ENCODE measurements at regions not wholly inside any gene's neighbourhood (a gene's known extent, or its start where the extent isn't known, plus 50 kb on each side); places are given as distances from the start of the nearest gene placed in this dataset.

DNA sequence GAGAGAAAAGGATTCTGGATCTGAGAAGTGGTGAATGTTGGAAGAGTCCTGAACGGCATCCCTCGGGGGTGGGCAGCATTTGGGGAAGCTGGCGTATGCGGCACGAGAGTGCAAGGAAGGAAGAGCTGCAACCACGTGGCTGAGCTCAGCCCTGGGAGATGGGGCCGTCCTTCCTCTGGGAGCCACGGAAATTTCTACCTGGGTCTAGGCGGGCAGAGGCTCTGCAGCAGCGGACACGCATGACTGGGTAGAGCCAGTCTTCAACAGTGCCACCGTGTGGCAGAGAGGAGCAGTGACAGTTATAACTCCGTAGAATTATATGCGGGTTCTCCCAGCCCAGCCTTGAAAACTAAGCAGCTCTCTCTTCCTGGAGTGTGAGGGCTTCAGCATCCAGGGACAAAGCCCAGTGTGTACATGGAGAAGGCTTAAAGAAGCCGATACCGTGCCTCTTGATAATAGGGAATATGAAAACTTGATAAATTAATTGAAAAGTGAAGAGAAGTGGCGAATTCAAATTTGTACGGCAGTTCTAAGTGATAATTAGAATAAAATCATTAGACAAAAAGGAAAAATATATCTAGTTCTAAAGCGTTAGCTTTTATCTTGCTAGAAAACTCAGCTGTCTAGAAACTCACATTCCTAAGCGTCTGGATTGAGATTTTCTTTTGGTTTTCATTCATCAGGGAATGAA, 82.9 kb upstream of the STXBP6 start:
- no peaks in the 10 kb centered on the region for H3K36me3 Mint-ChIP-seq (ENCODE audit: low read depth)
- peaks cover 3% of the 10 kb centered on the region for H3K4me1 Mint-ChIP-seq
- H3K4me3 Mint-ChIP-seq: no peak overlapping the region
- peak; percentile 67 for DNase-seq
- peak; percentile 91 for ATAC-seq
- H3K27ac Mint-ChIP-seq: no peak overlapping the region
- peaks cover 33% of the 10 kb centered on the region for H3K27me3 Mint-ChIP-seq
- intact Hi-C loops (cut with DNase I, micrococcal nuclease): loop anchor here (1.0 to 5.0 kb wide), 5 partner anchors 326 to 423 kb away; no protein-coding TSS in a partner anchor
- H3K9me3 Mint-ChIP-seq (ENCODE audit: low read depth): no peaks in the 10 kb centered on the region
- POLR2A ChIA-PET: no interaction called here
- CTCF ChIA-PET: interaction anchor here (0.6 to 4.5 kb wide), 10 partner anchors 9 to 1464 kb away, joined by 3 to 23 read pairs (median 4); no protein-coding TSS in a partner anchor

DNA sequence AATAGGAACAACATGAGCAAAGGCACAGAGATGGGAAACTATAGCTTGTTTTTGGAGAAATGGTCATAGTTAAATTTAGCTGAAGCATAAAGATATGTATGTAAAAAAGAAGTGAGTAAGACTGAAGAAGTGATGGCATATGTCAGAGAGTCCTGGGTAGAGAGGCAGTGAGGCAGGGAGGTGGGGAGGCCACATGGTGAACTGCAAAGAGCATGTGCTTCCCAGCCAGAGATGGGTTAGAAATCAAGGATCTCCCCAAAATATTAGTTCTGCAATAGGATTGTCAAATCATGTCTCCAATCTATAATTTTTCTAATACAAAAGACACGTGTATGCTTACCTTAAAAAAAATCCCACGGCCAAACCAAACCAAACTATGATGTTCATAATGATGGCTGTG, 82.1 kb upstream of the STXBP6 start:
- Mint-ChIP-seq H3K4me3 (no peak overlapping the region), H3K4me1 (peaks cover 3% of the 10 kb centered on the region), H3K36me3 (ENCODE audit: low read depth) (no peaks in the 10 kb centered on the region), H3K27ac (no peak overlapping the region), H3K27me3 (peaks cover 33% of the 10 kb centered on the region), H3K9me3 (ENCODE audit: low read depth) (no peaks in the 10 kb centered on the region)
- ChIA-PET CTCF (interaction anchor here (0.6 to 4.5 kb wide), 9 partner anchors 12 to 1463 kb away, joined by 3 to 23 read pairs (median 3); no protein-coding TSS in a partner anchor), POLR2A (no interaction called here)
- DNase-seq: no peak
- ATAC-seq: no peak
- intact Hi-C loops (cut with DNase I, micrococcal nuclease): loop anchor here (1.0 to 5.0 kb wide), 4 partner anchors 325 to 422 kb away; no protein-coding TSS in a partner anchor

DNA sequence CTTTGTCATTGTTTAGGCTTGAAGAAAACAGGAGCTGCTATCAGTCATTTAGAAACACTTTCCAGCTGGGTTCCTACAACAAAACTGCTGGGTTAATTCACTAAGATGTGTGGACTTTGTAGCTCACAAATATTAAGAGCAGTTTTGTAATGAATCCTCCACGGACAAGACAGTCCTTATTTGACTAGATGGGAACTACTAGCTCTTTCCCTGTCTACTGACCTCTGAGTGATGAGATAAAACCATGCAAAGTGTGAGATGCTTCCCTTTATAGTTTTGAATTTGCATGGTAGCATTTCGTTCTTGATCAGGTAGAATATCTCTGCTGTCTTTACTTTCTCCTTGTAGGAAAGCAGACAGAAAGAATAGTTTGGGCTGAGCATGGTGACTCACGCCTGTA, 72.9 kb upstream of the STXBP6 start:
- intact Hi-C loops (cut with DNase I, micrococcal nuclease): no loop called here
- Mint-ChIP-seq H3K36me3 (ENCODE audit: low read depth) (no peaks in the 10 kb centered on the region), H3K9me3 (ENCODE audit: low read depth) (no peaks in the 10 kb centered on the region), H3K4me1 (no peaks in the 10 kb centered on the region), H3K27me3 (peaks cover 4% of the 10 kb centered on the region), H3K4me3 (no peak overlapping the region), H3K27ac (no peak overlapping the region)
- no peak for ATAC-seq
- no peak for DNase-seq
- ChIA-PET CTCF (interaction anchor here (1.0 kb wide), 1 partner anchor 317 kb away, joined by 3 read pairs; no protein-coding TSS in a partner anchor), POLR2A (no interaction called here)

GRCh38 chr14:25122211-25122610, 72.3 kb upstream of the STXBP6 start:
- POLR2A ChIA-PET: no interaction called here
- Mint-ChIP-seq H3K4me3 (no peak overlapping the region), H3K4me1 (no peaks in the 10 kb centered on the region), H3K9me3 (ENCODE audit: low read depth) (no peaks in the 10 kb centered on the region), H3K36me3 (ENCODE audit: low read depth) (no peaks in the 10 kb centered on the region), H3K27me3 (peaks cover 4% of the 10 kb centered on the region), H3K27ac (no peak overlapping the region)
- CTCF ChIA-PET: interaction anchor here (1.0 kb wide), 1 partner anchor 316 kb away, joined by 3 read pairs; no protein-coding TSS in a partner anchor
- intact Hi-C loops (cut with DNase I, micrococcal nuclease): no loop called here
- no peak for ATAC-seq
- DNase-seq: no peak

DNA sequence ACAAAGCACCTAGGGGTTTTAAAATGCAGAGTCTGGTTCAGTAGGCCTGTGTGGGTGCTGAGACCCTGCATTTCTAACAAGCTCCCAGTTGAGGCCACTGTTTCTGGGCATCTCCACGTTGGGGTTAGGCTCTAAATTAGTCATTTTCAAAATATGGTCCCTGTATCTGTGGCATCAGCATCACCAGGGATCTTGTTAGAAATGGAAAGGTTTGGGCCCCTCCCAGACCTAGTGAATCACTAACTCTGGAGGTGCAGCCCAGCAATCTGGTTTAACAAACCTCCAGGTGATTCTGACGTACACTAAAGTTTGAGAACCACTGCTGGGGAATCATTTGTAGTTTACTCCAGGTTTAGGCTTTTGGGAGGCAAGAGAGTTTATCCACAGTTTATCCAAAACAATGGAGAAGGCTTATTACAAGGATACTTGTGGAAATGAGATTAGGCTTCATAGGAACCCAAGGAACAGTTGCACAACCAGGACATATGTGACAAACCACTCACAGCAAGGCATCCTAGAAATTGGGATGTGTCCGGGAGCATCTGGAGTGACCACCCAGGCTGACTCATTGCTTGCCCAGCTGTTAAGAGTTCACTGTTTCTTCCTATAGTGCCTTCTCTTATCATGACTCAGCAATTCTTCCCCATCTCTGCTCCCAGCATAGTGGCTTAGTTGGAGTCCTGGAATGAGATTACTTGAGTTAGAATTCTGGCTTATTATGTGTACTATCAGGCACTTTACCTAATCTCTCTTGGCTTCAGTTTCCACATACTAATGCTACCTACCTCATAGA, 71.6 kb upstream of the STXBP6 start:
- ChIA-PET POLR2A (no interaction called here), CTCF (no interaction called here)
- ATAC-seq: no peak
- Mint-ChIP-seq H3K27me3 (no peaks in the 10 kb centered on the region), H3K4me1 (no peaks in the 10 kb centered on the region), H3K36me3 (ENCODE audit: low read depth) (no peaks in the 10 kb centered on the region), H3K9me3 (ENCODE audit: low read depth) (no peaks in the 10 kb centered on the region), H3K27ac (no peak overlapping the region), H3K4me3 (no peak overlapping the region)
- no peak for DNase-seq
- intact Hi-C loops (cut with DNase I, micrococcal nuclease): no loop called here

- H3K4me3 Mint-ChIP-seq: no peak overlapping the region
- ChIA-PET CTCF (interaction anchor here (0.6 kb wide), 1 partner anchor 11 kb away, joined by 3 read pairs; no protein-coding TSS in a partner anchor), POLR2A (no interaction called here)
- intact Hi-C loops (cut with DNase I, micrococcal nuclease): no loop called here
- peaks cover under 1% of the 10 kb centered on the region for H3K27me3 Mint-ChIP-seq
- H3K9me3 Mint-ChIP-seq (ENCODE audit: low read depth): no peaks in the 10 kb centered on the region
- H3K4me1 Mint-ChIP-seq: no peaks in the 10 kb centered on the region
- ATAC-seq: no peak
- DNase-seq: no peak
- H3K36me3 Mint-ChIP-seq (ENCODE audit: low read depth): no peaks in the 10 kb centered on the region
- H3K27ac Mint-ChIP-seq: no peak overlapping the region
Measured at GRCh38 chr14:25120261-25120660, 70.3 kb upstream of the STXBP6 start.

DNA sequence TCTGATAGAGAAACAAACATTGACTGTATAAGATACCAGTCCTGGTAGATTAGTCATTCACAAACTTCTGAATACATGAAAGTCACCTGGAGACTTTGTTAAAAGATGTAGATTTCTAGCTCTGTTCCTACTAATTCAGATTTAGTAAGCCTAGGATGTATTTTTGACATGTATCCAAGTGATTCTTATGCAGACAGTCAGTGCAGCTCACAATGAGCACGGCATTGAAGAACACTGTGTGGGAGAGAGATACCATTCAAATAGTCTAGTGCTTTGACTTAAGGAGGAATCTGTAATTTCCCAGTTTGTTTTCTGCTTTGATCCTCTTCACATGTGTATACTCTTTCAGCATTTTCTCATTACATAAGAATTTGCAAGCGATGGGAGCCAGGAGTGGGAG, 68.7 kb upstream of the STXBP6 start:
- intact Hi-C loops (cut with DNase I, micrococcal nuclease): no loop called here
- H3K27me3 Mint-ChIP-seq: peaks cover 2% of the 10 kb centered on the region
- H3K4me1 Mint-ChIP-seq: no peaks in the 10 kb centered on the region
- H3K4me3 Mint-ChIP-seq: no peak overlapping the region
- no peak overlapping the region for H3K27ac Mint-ChIP-seq
- ChIA-PET CTCF (no interaction called here), POLR2A (no interaction called here)
- ATAC-seq: no peak
- no peaks in the 10 kb centered on the region for H3K36me3 Mint-ChIP-seq (ENCODE audit: low read depth)
- H3K9me3 Mint-ChIP-seq (ENCODE audit: low read depth): peaks cover 1% of the 10 kb centered on the region
- DNase-seq: no peak

DNA sequence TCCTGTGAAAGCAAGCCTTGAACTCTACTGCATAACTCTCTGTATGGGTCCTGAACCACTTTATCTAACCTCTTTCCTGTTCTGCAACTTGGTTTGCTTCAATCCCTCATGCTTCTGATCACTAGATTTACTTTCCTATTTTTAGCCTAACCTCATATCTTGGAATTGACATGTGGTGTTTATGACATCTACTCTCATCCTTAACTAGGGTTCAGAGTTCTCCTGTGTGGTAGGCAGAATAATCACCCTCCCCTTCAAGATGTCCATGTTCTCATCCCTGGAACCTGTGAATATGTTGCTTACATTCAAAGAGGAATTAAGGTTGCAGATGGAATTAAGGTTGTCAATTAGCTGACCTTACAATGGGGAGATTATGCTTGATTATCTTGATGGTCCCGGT, 67.4 kb upstream of the STXBP6 start:
- no peak for ATAC-seq
- no peaks in the 10 kb centered on the region for H3K4me1 Mint-ChIP-seq
- peaks cover 5% of the 10 kb centered on the region for H3K27me3 Mint-ChIP-seq
- intact Hi-C loops (cut with DNase I, micrococcal nuclease): no loop called here
- no peaks in the 10 kb centered on the region for H3K36me3 Mint-ChIP-seq (ENCODE audit: low read depth)
- no peak for DNase-seq
- POLR2A ChIA-PET: no interaction called here
- H3K4me3 Mint-ChIP-seq: no peak overlapping the region
- H3K27ac Mint-ChIP-seq: no peak overlapping the region
- H3K9me3 Mint-ChIP-seq (ENCODE audit: low read depth): peaks cover 1% of the 10 kb centered on the region
- CTCF ChIA-PET: no interaction called here

GRCh38 chr14:25116607-25117006, 66.7 kb upstream of the STXBP6 start:
- ChIA-PET CTCF (no interaction called here), POLR2A (no interaction called here)
- Mint-ChIP-seq H3K36me3 (ENCODE audit: low read depth) (no peaks in the 10 kb centered on the region), H3K27me3 (peaks cover 5% of the 10 kb centered on the region), H3K27ac (no peak overlapping the region), H3K4me3 (no peak overlapping the region), H3K4me1 (no peaks in the 10 kb centered on the region), H3K9me3 (ENCODE audit: low read depth) (peaks cover 1% of the 10 kb centered on the region)
- DNase-seq (no peak), ATAC-seq (no peak)
- intact Hi-C loops (cut with DNase I, micrococcal nuclease): no loop called here

DNA sequence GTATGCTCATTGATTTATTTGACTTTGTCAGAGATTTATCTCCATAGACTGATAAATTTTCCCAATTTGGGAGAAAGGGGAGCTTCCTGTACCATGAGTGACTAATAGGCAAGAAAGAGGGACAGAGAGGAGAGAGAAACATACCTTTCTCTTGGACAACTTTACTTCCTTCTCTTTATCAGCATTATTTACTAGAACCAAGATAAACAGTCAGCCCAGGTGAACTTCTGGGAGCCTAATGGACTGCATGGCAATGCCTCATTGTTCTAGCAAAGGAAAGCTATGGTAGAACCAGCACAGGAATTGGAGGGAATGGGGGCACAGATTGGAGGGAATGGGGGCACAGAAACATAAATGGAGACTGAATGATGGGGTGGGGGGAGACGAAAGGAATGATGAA, 63.4 kb upstream of the STXBP6 start:
- ATAC-seq (no peak), DNase-seq (no peak)
- Mint-ChIP-seq H3K27me3 (peaks cover 5% of the 10 kb centered on the region), H3K27ac (no peak overlapping the region), H3K4me3 (no peak overlapping the region), H3K36me3 (ENCODE audit: low read depth) (no peaks in the 10 kb centered on the region), H3K4me1 (no peaks in the 10 kb centered on the region), H3K9me3 (ENCODE audit: low read depth) (peaks cover 1% of the 10 kb centered on the region)
- ChIA-PET POLR2A (no interaction called here), CTCF (no interaction called here)
- intact Hi-C loops (cut with DNase I, micrococcal nuclease): no loop called here

- POLR2A ChIA-PET: no interaction called here
- CTCF ChIA-PET: no interaction called here
- no peak overlapping the region for H3K4me3 Mint-ChIP-seq
- peaks cover 1% of the 10 kb centered on the region for H3K9me3 Mint-ChIP-seq (ENCODE audit: low read depth)
- ATAC-seq (no peak), DNase-seq (no peak)
- peaks cover 11% of the 10 kb centered on the region for H3K27me3 Mint-ChIP-seq
- intact Hi-C loops (cut with DNase I, micrococcal nuclease): no loop called here
- H3K36me3 Mint-ChIP-seq (ENCODE audit: low read depth): no peaks in the 10 kb centered on the region
- no peaks in the 10 kb centered on the region for H3K4me1 Mint-ChIP-seq
- H3K27ac Mint-ChIP-seq: no peak overlapping the region
Measured at GRCh38 chr14:25111061-25111601, 61.2 kb upstream of the STXBP6 start.

DNA sequence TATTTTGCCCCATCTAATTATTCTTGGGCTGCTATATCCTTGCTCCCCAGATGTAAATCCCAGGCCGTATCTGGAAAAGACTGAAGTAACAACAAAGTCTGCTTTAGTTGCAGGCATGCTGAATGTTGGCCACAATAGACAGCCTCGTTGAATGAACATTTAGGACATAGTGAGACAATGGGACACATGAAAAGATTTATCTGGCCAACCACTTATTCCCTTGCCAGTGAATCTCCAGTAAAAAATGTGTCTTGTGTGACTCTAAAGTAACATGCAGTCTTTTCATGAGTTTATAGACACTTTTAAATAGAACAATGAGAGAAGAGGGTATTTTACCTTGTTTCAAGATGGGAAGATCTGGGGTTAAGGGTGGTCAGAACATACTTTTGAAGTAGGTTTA, 60.2 kb upstream of the STXBP6 start:
- intact Hi-C loops (cut with DNase I, micrococcal nuclease): no loop called here
- H3K9me3 Mint-ChIP-seq (ENCODE audit: low read depth): no peaks in the 10 kb centered on the region
- DNase-seq (no peak), ATAC-seq (no peak)
- H3K36me3 Mint-ChIP-seq (ENCODE audit: low read depth): no peaks in the 10 kb centered on the region
- ChIA-PET CTCF (no interaction called here), POLR2A (no interaction called here)
- H3K4me1 Mint-ChIP-seq: no peaks in the 10 kb centered on the region
- no peak overlapping the region for H3K27ac Mint-ChIP-seq
- H3K27me3 Mint-ChIP-seq: peaks cover 9% of the 10 kb centered on the region
- H3K4me3 Mint-ChIP-seq: no peak overlapping the region
